Liver (tissue), 7 donors: ENCODE measurements at regions not wholly inside any gene's neighbourhood (a gene's known extent, or its start where the extent isn't known, plus 50 kb on each side); places are given as distances from the start of the nearest gene placed in this dataset.

Experiments used
- DNase-seq: peaks from one replicate; pipeline ENCODE4 v3.0.0-alpha.2; 2017; ENCODE audit warnings: low spot score
- H3K27ac ChIP-seq, 2 donors: one replicate each; pipeline ENCODE4 v1.7.0; 2013; ENCODE audit warnings: inconsistent platforms in 2 of 2, low read length in 2 of 2, control low read depth in 1 of 2, low read depth in 1 of 2, mild to moderate bottlenecking in 1 of 2
- H3K27me3 ChIP-seq, 4 donors: one replicate each; pipeline versions ENCODE4 v1.6.1 to v1.7.0; 2013; ENCODE audit warnings: low read length in 3 of 4, inconsistent platforms in 1 of 4, mild to moderate bottlenecking in 1 of 4, moderate library complexity in 1 of 4; ENCODE audit not compliant: control insufficient read depth in 4 of 4, insufficient read depth in 4 of 4
- H3K36me3 ChIP-seq, 4 donors: one replicate each; pipeline versions ENCODE4 v1.6.1 to v1.7.0; 2013; ENCODE audit warnings: low read length in 3 of 4, mild to moderate bottlenecking in 3 of 4, low read depth in 1 of 4, moderate library complexity in 1 of 4; ENCODE audit not compliant: control insufficient read depth in 4 of 4, insufficient read depth in 3 of 4
- H3K4me1 ChIP-seq, 4 donors: one replicate each; pipeline versions ENCODE4 v1.6.1 to v1.7.0; 2013; ENCODE audit warnings: low read length in 3 of 4, mild to moderate bottlenecking in 3 of 4, moderate library complexity in 1 of 4; ENCODE audit not compliant: control insufficient read depth in 4 of 4, insufficient read depth in 4 of 4
- H3K4me3 ChIP-seq, 3 donors: one replicate each; pipeline versions ENCODE4 v1.6.1 to v1.7.0; 2013; ENCODE audit warnings: low read length in 3 of 3, control low read depth in 1 of 3, low read depth in 1 of 3, mild to moderate bottlenecking in 1 of 3
- H3K9ac ChIP-seq, 2 donors: one replicate each; pipeline ENCODE4 v1.7.0; 2013; ENCODE audit warnings: low read length in 2 of 2, mild to moderate bottlenecking in 2 of 2, moderate library complexity in 2 of 2, control low read depth in 1 of 2, low read depth in 1 of 2
- H3K9me3 ChIP-seq, 4 donors: one replicate each; pipeline versions ENCODE4 v1.6.1 to v1.7.0; 2013; ENCODE audit warnings: low read length in 3 of 4; ENCODE audit not compliant: control insufficient read depth in 4 of 4
- EGR1 ChIP-seq, 2 donors: IDR thresholded peaks; 2 replicates each; pipeline ENCODE4 v1.6.1; 2016 to 2018; ENCODE audit warnings: antibody characterized with exemption in 2 of 2, low read depth in 2 of 2
- FOXA2 ChIP-seq: IDR thresholded peaks from 2 replicates; pipeline ENCODE4 v1.6.1; 2016; ENCODE audit warnings: antibody characterized with exemption
- GABPA ChIP-seq, 2 donors: IDR thresholded peaks in 1 of 2; conservative IDR thresholded peaks in 1 of 2; 2 replicates each; pipeline ENCODE4 v1.6.1; 2016; ENCODE audit warnings: antibody characterized with exemption in 2 of 2, mild to moderate bottlenecking in 1 of 2, moderate library complexity in 1 of 2
- NR2F2 ChIP-seq: IDR thresholded peaks from 2 replicates; pipeline ENCODE4 v1.6.1; 2016; ENCODE audit warnings: antibody characterized with exemption
- RAD21 ChIP-seq, 2 donors: IDR thresholded peaks; 2 replicates each; pipeline ENCODE4 v1.6.1; 2016; ENCODE audit warnings: antibody characterized with exemption in 2 of 2, mild to moderate bottlenecking in 2 of 2
- RXRA ChIP-seq, 2 donors: IDR thresholded peaks; 2 replicates each; pipeline ENCODE4 v1.6.1; 2017 to 2018; ENCODE audit warnings: antibody characterized with exemption in 2 of 2, mild to moderate bottlenecking in 1 of 2
- TAF1 ChIP-seq: conservative IDR thresholded peaks from 2 replicates; pipeline ENCODE4 v1.6.1; 2016; ENCODE audit warnings: antibody characterized with exemption, mild to moderate bottlenecking
- YY1 ChIP-seq: IDR thresholded peaks from 2 replicates; pipeline ENCODE4 v1.6.1; 2016; ENCODE audit warnings: antibody characterized with exemption, mild to moderate bottlenecking
- WGBS: extraction: QIAGEN DNeasy Blood & Tissue Kit; methylation state at CpG from one replicate; pipeline ENCODE4 v1.1.7; 2013; 5-methylcytosine and 5-hydroxymethylcytosine counted together
- TF ChIP-seq, protein P1 (sequence below): IDR thresholded peaks from 2 replicates; pipeline ENCODE4 v1.6.1; 2016; ENCODE audit warnings: antibody characterized with exemption
- TF ChIP-seq, protein P2 (sequence below): IDR thresholded peaks from 2 replicates; pipeline ENCODE4 v1.6.1; 2016; ENCODE audit warnings: antibody characterized with exemption, mild to moderate bottlenecking
- donor health status: healthy.
- donor health status: healthy.
- donor health status: healthy.
- donor health status: healthy.

DNA sequence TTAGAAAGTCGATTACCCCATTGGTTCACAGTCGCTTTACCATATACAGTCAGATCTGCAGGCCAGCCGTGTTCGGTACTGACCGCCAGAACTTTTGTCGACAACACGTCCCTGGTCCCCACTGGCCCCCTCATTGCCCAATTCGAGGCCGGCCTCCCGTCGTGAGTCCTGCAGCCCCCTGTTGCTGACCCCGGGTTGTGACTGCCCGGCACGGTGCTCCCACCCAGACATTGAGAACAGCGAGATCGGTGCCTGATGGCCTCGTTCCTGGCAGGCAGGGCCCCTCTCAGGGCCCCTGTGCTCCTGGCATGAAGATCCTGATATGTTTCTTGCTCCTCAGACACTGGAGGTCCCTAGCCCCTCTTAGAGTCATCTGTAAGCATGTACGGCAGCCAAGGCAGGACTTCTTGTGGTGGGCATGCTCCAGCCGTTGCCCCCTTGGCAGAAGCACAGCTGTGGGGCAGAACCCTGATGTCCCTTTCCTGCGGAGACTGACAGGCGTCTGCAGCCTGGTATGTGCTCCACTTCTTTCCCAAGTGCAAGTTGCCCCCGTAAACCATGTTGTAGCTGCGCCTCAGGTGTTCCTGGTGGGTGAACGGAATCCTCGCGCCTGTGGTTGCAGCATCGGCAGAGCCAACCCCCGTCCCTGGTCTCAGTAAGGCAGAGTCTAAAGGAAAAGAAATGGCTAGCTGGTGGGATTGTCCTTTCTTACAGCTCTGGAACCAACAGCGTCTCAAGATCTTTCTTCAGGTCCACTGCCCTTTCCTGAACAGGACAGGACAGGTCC lies 123.2 kb upstream of the SPACA7 start:
- peaks cover 3 to 18% (median 15%) of the 10 kb centered on the region in 4 donors for H3K4me1 ChIP-seq
- H3K9ac ChIP-seq: no peak overlapping the region
- no peaks in the 10 kb centered on the region for H3K36me3 ChIP-seq
- WGBS: 90% methylated on average over 29 of the region's 29 CpGs
- no peak overlapping the region for H3K4me3 ChIP-seq
- H3K9me3 ChIP-seq: no peaks in the 10 kb centered on the region
- no peak overlapping the region for H3K27ac ChIP-seq
- no peak for DNase-seq
- TF ChIP-seq, protein P1, sequence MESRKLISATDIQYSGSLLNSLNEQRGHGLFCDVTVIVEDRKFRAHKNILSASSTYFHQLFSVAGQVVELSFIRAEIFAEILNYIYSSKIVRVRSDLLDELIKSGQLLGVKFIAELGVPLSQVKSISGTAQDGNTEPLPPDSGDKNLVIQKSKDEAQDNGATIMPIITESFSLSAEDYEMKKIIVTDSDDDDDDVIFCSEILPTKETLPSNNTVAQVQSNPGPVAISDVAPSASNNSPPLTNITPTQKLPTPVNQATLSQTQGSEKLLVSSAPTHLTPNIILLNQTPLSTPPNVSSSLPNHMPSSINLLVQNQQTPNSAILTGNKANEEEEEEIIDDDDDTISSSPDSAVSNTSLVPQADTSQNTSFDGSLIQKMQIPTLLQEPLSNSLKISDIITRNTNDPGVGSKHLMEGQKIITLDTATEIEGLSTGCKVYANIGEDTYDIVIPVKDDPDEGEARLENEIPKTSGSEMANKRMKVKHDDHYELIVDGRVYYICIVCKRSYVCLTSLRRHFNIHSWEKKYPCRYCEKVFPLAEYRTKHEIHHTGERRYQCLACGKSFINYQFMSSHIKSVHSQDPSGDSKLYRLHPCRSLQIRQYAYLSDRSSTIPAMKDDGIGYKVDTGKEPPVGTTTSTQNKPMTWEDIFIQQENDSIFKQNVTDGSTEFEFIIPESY: no peak
- no peak for TF ChIP-seq FOXA2
- TF ChIP-seq, protein P2, sequence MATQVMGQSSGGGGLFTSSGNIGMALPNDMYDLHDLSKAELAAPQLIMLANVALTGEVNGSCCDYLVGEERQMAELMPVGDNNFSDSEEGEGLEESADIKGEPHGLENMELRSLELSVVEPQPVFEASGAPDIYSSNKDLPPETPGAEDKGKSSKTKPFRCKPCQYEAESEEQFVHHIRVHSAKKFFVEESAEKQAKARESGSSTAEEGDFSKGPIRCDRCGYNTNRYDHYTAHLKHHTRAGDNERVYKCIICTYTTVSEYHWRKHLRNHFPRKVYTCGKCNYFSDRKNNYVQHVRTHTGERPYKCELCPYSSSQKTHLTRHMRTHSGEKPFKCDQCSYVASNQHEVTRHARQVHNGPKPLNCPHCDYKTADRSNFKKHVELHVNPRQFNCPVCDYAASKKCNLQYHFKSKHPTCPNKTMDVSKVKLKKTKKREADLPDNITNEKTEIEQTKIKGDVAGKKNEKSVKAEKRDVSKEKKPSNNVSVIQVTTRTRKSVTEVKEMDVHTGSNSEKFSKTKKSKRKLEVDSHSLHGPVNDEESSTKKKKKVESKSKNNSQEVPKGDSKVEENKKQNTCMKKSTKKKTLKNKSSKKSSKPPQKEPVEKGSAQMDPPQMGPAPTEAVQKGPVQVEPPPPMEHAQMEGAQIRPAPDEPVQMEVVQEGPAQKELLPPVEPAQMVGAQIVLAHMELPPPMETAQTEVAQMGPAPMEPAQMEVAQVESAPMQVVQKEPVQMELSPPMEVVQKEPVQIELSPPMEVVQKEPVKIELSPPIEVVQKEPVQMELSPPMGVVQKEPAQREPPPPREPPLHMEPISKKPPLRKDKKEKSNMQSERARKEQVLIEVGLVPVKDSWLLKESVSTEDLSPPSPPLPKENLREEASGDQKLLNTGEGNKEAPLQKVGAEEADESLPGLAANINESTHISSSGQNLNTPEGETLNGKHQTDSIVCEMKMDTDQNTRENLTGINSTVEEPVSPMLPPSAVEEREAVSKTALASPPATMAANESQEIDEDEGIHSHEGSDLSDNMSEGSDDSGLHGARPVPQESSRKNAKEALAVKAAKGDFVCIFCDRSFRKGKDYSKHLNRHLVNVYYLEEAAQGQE: no peak
- no peak for TF ChIP-seq EGR1 (IDR thresholded peaks at IDR 0.05; ENCODE audit: low read depth in 2 of 2)
- no peak for TF ChIP-seq RAD21 (IDR thresholded peaks at IDR 0.05)
- TF ChIP-seq RXRA (IDR thresholded peaks at IDR 0.05): no peak
- no peak for TF ChIP-seq YY1
- H3K27me3 ChIP-seq: no peaks in the 10 kb centered on the region

DNA sequence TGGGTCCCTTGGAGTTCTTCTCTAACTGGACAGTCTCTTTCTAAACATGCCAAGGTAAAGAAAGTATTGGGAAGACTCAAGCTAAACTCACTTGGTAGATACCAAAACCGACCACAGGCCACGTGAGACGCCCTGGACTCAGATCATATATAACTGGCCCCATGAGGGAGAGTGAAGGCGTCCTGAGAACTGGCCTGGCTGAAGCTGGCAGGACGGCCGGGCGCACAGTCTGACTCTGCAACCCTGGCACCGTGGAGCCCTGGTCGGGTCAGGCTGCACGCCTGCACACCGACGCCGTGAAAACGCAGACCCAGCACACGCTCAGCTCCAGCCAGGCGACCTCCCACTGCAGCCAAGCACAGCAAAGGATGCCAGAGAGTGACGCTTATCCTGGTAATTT lies 122.5 kb upstream of the SPACA7 start:
- TF ChIP-seq YY1 (no peak), EGR1 (IDR thresholded peaks at IDR 0.05; ENCODE audit: low read depth in 2 of 2) (no peak), TAF1 (no peak), NR2F2 (no peak)
- DNase-seq: peak; percentile 19
- no peaks in the 10 kb centered on the region for H3K36me3 ChIP-seq
- no peak overlapping the region for H3K4me3 ChIP-seq
- no peak overlapping the region for H3K9ac ChIP-seq
- WGBS: 94% methylated on average over 17 of the region's 17 CpGs
- H3K9me3 ChIP-seq: no peaks in the 10 kb centered on the region
- no peaks in the 10 kb centered on the region for H3K27me3 ChIP-seq
- no peak overlapping the region for H3K27ac ChIP-seq
- peaks cover 3 to 13% (median 8%) of the 10 kb centered on the region in 4 donors for H3K4me1 ChIP-seq

DNA sequence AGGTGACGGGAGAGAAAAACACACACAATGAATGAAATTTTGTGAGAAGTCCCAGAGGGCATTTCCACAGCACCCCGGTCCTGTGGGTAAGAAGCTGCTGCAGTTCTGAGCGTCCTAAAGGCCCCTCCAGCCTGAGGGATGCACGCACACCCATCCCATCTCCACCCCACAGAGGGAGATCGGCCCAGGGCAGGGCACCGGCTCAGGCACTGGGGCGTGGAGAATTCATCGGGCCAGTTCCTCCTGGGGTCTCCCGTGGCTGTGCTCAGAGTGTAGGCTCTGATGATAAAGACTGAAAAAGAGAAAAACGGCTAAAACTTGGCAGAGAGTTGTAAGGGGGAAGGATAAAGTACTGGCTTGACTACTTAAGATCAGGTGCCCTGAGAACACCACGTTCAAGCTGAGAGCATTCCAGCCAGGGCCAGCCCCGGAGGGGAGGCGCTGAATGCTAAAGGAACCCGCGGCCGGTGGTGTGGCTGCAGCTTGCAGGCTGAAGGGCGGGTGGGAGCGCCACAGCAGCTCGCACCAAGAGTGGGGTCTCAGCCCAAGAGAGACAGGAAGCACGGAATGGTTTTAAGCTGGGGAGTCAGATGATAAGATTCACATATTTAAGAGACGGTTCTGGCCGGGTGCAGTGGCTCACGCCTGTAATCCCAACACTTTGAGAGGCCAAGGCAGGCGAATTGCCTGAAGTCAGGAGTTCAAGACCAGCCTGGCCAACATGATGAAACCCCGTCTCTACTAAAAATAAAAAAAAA lies 121.9 kb upstream of the SPACA7 start:
- 79% methylated on average over 25 of the region's 25 CpGs for WGBS
- H3K27ac ChIP-seq: no peak overlapping the region
- peaks cover 0 to 7% (median 3%) of the 10 kb centered on the region in 4 donors for H3K4me1 ChIP-seq
- no peak overlapping the region for H3K9ac ChIP-seq
- H3K4me3 ChIP-seq: no peak overlapping the region
- no peaks in the 10 kb centered on the region for H3K27me3 ChIP-seq
- no peaks in the 10 kb centered on the region for H3K9me3 ChIP-seq
- H3K36me3 ChIP-seq: no peaks in the 10 kb centered on the region
- peak; percentile 25 for DNase-seq
- TF ChIP-seq, protein P2: no peak
- TF ChIP-seq GABPA (IDR thresholded peaks at IDR 0.05 in 1 of 2, conservative IDR thresholded peaks at IDR 0.05 in 1 of 2): no peak
